WERI-Rb-1 (cell line): ENCODE measurements at regions not wholly inside any gene's neighbourhood (a gene's known extent, or its start where the extent isn't known, plus 50 kb on each side); places are given as distances from the start of the nearest gene placed in this dataset.
"Not testable (repeated sequence)": the region's sequence is repeated elsewhere in the genome, so short reads cannot be mapped to it uniquely, and the experiment has no call there.

Experiments
- DNase-seq: peaks from one replicate; pipeline ENCODE4 v3.0.0-alpha.2; 2020
- H3K27ac ChIP-seq: fragments of 250-450 bp; sonication (Bioruptor Pico); 2 replicates; pipeline ENCODE4 v1.5.1; 2020; ENCODE audit warnings: mild to moderate bottlenecking, moderate library complexity
- H3K27me3 ChIP-seq: fragments of 250-450 bp; sonication (Bioruptor Pico); 2 replicates; pipeline ENCODE4 v1.5.1; 2021; ENCODE audit warnings: mild to moderate bottlenecking, low read depth, moderate library complexity; ENCODE audit not compliant: insufficient read depth, severe bottlenecking
- H3K36me3 ChIP-seq: fragments of 250-450 bp; sonication (Bioruptor Pico); 2 replicates; pipeline ENCODE4 v1.5.1; 2020; ENCODE audit warnings: mild to moderate bottlenecking, moderate library complexity
- H3K4me3 ChIP-seq: 2 replicates; pipeline ENCODE4 v1.5.1; 2011; ENCODE audit warnings: low read depth, mild to moderate bottlenecking, control low read depth, low read length
- H3K9me3 ChIP-seq: fragments of 250-450 bp; sonication (Bioruptor Pico); 2 replicates; pipeline ENCODE4 v1.5.1; 2021; ENCODE audit warnings: mild to moderate bottlenecking, moderate library complexity; ENCODE audit not compliant: severe bottlenecking

DNA sequence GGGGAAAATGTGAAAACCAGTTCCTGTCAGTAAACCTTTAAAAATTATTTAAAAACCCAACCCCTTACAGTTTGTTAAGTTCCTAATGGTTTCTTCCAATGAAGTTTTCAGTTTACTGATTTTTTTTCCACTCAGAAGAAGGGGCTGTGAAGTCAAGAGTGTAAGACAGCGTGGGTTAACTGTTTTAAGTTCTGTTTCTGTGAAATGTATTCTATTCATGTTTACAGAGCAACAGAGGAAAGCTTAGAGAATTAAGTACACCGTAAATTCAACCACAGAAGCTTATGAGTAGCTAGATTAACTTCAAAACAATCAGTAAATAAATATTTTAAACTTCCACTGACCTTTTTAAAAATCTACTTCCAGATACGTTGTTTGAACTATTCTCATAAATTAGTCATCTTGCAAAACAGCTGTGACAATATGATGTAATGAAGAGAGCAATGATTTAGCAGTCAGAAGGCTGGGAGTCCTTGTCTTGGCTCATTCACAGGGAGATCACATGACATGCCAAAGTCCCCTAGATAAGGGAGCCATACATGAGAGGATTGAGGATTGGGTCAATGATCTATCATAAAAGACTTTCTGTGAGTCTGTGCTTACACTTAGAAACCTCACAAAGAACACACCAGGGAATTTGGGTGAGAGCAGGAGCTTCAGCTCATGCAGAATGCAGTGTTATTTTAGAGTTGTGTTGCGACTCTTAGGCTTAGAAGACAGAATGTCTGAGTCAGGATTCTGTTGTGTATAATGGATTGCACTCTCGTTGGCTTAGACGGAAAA, 97.3 kb upstream of the ADORA2B start:
- H3K27ac ChIP-seq, H3K4me3 ChIP-seq: not testable (repeated sequence)

GRCh38 chr17:15849054-15849453, 95.9 kb upstream of the ADORA2B start:
- not testable (repeated sequence) for H3K27me3 ChIP-seq, H3K27ac ChIP-seq, H3K9me3 ChIP-seq, H3K36me3 ChIP-seq, H3K4me3 ChIP-seq, DNase-seq

More for the DNA sequence above, 97.3 kb upstream of the ADORA2B start:
- H3K27me3 ChIP-seq, DNase-seq, H3K9me3 ChIP-seq, H3K36me3 ChIP-seq: not testable (repeated sequence)

DNA sequence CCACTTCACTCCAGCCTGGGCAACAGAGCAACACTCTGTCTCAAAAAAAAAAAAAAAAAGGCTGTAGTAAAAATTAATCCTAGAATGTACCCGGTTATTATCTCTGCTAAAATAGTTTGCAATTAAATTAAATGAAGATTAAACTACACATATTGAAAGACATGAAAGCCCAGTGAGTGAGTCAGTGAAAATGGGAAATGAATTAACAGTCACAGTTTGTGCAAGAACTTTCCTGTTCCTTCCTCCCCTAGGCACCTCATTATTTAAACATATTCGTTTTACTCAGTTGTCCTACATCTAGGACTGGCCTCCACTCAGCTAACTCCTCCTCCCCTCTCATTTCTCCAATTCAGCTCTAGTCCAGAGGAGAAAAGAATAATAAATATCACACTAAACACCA, 94.9 kb upstream of the ADORA2B start:
- not testable (repeated sequence) for H3K27ac ChIP-seq, H3K36me3 ChIP-seq, H3K27me3 ChIP-seq, H3K9me3 ChIP-seq, DNase-seq, H3K4me3 ChIP-seq

DNA sequence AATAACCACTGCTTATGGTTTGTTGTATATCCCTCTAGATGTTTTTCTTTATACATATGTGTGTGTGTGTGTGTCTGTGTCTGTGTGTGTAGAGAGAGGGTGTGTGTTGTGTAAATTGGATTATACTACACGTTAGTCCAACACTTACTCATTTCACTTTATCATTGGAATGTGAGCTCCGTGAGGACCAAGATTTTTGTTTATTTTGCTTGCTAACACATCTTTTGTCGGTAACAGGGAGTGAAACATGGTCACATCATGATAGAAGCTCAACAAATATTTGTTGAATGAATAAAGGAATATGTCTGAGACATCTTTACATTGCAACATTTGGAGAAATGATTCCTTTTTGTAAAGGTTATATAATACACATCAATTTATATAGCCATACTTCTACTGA, 94.2 kb upstream of the ADORA2B start:
- not testable (repeated sequence) for H3K27me3 ChIP-seq, DNase-seq, H3K36me3 ChIP-seq

DNA sequence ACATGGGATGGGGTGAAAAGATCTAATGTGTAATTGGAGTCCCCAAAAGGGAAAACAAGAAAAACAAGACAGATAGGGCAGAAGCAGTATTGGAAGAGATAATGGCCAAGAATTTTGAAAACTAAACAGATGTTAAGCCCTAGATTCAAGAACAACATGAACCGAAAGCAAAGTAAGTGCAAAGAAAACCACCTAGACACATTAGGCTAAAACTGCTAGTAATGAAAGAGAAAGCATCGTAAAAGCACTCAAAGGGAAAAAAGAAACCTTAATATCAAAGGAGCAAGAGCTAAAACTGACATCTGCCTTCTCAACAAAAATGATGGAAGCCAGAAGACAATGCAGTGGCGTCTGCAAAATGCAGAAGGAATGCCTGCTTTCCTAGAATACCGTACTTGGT, 92.1 kb upstream of the ADORA2B start:
- not testable (repeated sequence) for H3K36me3 ChIP-seq, H3K27me3 ChIP-seq, H3K9me3 ChIP-seq, H3K27ac ChIP-seq, DNase-seq, H3K4me3 ChIP-seq

More for the DNA sequence above, 94.2 kb upstream of the ADORA2B start:
- H3K27ac ChIP-seq, H3K4me3 ChIP-seq, H3K9me3 ChIP-seq: not testable (repeated sequence)

- not testable (repeated sequence) for H3K4me3 ChIP-seq, H3K27me3 ChIP-seq, H3K27ac ChIP-seq, H3K9me3 ChIP-seq, H3K36me3 ChIP-seq, DNase-seq
Observed at GRCh38 chr17:15856191-15856590, 88.7 kb upstream of the ADORA2B start.

GRCh38 chr17:15856745-15857144, 88.2 kb upstream of the ADORA2B start:
- H3K4me3 ChIP-seq, H3K9me3 ChIP-seq, H3K27me3 ChIP-seq, H3K27ac ChIP-seq, DNase-seq, H3K36me3 ChIP-seq: not testable (repeated sequence)

DNA sequence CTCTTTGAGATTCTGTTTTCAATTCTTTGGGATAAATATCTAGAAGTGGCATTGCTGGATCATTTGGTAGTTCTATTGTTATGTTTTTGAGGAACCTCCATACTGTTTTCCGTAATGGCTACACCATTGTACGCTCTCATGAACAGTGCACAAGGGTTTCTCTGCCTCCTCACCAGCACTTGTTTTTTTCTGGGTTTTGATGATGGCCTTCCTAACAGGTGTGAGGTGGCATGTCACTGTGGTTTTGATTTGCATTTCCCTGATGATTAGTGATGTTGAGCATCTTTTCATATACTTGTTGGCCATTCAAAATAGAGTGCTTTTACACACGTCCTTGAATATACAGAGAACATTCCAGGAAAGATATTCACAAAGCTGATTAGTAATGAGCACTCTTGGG, 86.8 kb upstream of the ADORA2B start:
- H3K27ac ChIP-seq, DNase-seq, H3K9me3 ChIP-seq, H3K27me3 ChIP-seq, H3K4me3 ChIP-seq, H3K36me3 ChIP-seq: not testable (repeated sequence)

- not testable (repeated sequence) for DNase-seq, H3K27me3 ChIP-seq, H3K9me3 ChIP-seq, H3K36me3 ChIP-seq, H3K4me3 ChIP-seq, H3K27ac ChIP-seq
Observed at GRCh38 chr17:15860774-15861173, 84.2 kb upstream of the ADORA2B start.

DNA sequence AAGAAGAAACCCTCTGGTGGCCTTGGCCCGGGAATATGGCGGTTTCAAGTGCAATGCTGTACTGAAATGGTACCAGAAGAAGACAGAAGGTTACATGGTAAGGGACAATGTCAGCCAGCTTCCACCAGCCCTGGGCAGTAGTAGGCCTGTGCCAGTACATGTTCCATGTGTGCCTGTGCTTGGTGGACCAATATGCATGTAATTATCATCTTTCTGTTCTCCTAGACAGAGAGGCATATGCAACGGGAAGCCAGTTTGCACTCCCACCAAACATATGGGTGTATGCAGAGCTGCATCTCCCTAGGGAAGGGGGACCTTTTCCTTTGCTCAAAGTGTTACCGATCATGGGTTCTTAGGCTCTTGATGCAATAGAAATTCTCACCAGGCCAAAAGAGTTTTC, 80.9 kb upstream of the ADORA2B start:
- not testable (repeated sequence) for H3K27ac ChIP-seq, DNase-seq, H3K36me3 ChIP-seq

GRCh38 chr17:15864472-15864871, 80.5 kb upstream of the ADORA2B start:
- not testable (repeated sequence) for H3K27ac ChIP-seq, H3K27me3 ChIP-seq, H3K9me3 ChIP-seq, H3K36me3 ChIP-seq, H3K4me3 ChIP-seq
- peak; percentile 45 for DNase-seq

More for the DNA sequence above, 80.9 kb upstream of the ADORA2B start:
- H3K4me3 ChIP-seq, H3K9me3 ChIP-seq, H3K27me3 ChIP-seq: not testable (repeated sequence)

GRCh38 chr17:15866015-15866414, 78.9 kb upstream of the ADORA2B start:
- not testable (repeated sequence) for H3K9me3 ChIP-seq, H3K36me3 ChIP-seq, H3K27ac ChIP-seq, H3K27me3 ChIP-seq, H3K4me3 ChIP-seq, DNase-seq

DNA sequence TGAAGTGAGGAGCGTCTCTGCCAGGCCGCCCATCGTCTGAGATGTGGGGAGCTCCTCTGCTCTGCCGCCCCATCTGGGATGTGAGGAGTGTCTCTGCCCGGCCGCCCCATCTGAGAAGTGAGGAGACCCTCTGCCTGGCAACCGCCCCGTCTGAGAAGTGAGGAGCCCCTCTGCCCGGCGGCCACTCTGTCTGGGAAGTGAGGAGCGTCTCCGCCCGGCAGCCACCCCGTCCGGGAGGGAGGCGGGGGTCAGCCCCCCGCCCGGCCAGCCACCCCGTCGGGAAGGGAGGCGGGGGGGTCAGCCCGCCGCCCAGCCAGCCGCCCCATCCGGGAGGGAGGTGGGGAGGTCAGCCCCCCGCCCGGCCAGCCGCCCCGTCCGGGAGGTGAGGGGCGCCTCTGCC, 77.6 kb upstream of the ADORA2B start:
- H3K27ac ChIP-seq, H3K36me3 ChIP-seq, DNase-seq, H3K27me3 ChIP-seq, H3K9me3 ChIP-seq, H3K4me3 ChIP-seq: not testable (repeated sequence)

DNA sequence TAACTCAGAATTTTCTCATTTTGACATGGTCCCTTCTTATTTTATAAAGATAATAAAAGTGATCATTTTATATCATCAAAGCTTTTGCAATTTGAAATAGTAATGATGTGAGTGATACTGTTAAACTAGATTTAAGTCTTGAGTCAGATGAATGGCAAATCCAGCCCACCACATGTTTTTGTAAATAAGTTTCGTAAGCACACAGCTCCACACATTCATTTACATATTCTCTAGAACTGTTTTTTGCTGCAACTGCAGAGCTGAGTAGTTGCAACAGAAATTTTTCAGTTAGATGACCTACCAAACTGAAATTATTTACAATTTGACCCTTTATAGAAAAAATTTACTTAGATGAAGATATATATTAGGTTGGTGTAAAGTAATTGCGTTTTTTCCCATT, 75.1 kb upstream of the ADORA2B start:
- H3K27me3 ChIP-seq, H3K9me3 ChIP-seq, DNase-seq, H3K27ac ChIP-seq, H3K36me3 ChIP-seq, H3K4me3 ChIP-seq: not testable (repeated sequence)

DNA sequence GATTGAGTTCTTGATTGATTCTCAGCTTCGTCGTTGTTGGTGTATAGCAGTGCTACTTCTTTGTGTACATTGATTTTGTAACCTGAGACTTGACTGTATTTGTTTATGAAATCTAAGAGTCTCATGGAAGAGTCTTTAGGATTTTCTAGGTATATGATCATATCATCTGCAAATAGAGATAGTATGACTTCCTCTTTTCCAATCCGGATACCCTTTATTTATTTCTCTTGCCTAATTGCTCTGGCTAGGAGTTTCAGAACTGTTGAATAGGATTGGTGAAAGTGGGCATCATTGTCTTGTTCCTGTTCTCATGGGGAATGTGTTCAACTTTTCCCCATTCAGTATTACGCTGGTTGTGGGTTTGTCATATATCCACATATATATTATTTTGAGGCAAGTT, 72.3 kb upstream of the ADORA2B start:
- not testable (repeated sequence) for H3K4me3 ChIP-seq, DNase-seq, H3K27ac ChIP-seq, H3K36me3 ChIP-seq, H3K9me3 ChIP-seq, H3K27me3 ChIP-seq
